ENCODE measurements at regions not wholly inside any gene's neighbourhood (a gene's known extent, or its start where the extent isn't known, plus 50 kb on each side); places are given as distances from the start of the nearest gene placed in this dataset.

- Histone ChIP-seq H3K79me2 (ENCODE audit: insufficient read depth) (no peaks in the 10 kb centered on the region), H3K9ac (no peak overlapping the region), H3K27me3 (ENCODE audit: insufficient read depth) (no peaks in the 10 kb centered on the region), H3F3A (replicated peaks; ENCODE audit: insufficient read depth) (no peaks in the 10 kb centered on the region), H3K27ac (ENCODE audit: low read depth in 2 of 2, low read length in 1 of 2) (no peak overlapping the region), H4K20me1 (ENCODE audit: insufficient read depth) (no peaks in the 10 kb centered on the region), H3K9me3 (no peaks in the 10 kb centered on the region), H3K4me3 (ENCODE audit: low read depth in 2 of 2, low read length in 1 of 2) (no peak overlapping the region), H3K9me2 (no peaks in the 10 kb centered on the region), H2AFZ (ENCODE audit: low read depth) (no peak overlapping the region), H3K4me1 (ENCODE audit: control insufficient read depth in 1 of 2, insufficient read depth in 2 of 2, low read depth in 1 of 2, low read length in 1 of 2) (peaks cover 3 to 12% of the 10 kb centered on the region in 2 experiments; a peak in 1 of 4 replicates), H3K36me3 (replicated peaks in 1 of 2; ENCODE audit: control insufficient read depth in 1 of 2, insufficient read depth in 2 of 2, low read length in 1 of 2) (no peaks in the 10 kb centered on the region), H3K4me2 (no peak overlapping the region)
- ChIA-PET CTCF (interaction anchor here (1.3 kb wide), 2 partner anchors 9 to 93 kb away, joined by 4 read pairs; no protein-coding TSS in a partner anchor), POLR2A (interaction anchor here (1.3 kb wide), 1 partner anchor 95 kb away, joined by 4 read pairs; the partner anchor contains the start of gene RHOB)
- DNase-seq, result no peak
- TF ChIP-seq TAF1 (IDR thresholded peaks at IDR 0.05; ENCODE audit: borderline replicate concordance, low read depth, low read length) (no peak), SMC3 (IDR thresholded peaks at IDR 0.05; ENCODE audit: low read depth, low read length) (no peak), NRF1 (IDR thresholded peaks at IDR 0.05; ENCODE audit: low read depth, low read length) (no peak), TCF12 (IDR thresholded peaks at IDR 0.05) (no peak), YY1 (IDR thresholded peaks at IDR 0.05; ENCODE audit: low read depth) (no peak), RXRA (IDR thresholded peaks at IDR 0.05; ENCODE audit: borderline replicate concordance, low read depth) (no peak), TEAD4 (IDR thresholded peaks at IDR 0.05; ENCODE audit: borderline replicate concordance, insufficient read depth) (no peak), RAD21 (IDR thresholded peaks at IDR 0.05; ENCODE audit: low read length) (no peak), CTCF (IDR thresholded peaks at IDR 0.05) (no peak), GABPA (IDR thresholded peaks at IDR 0.05; ENCODE audit: low read depth) (no peak), REST (IDR thresholded peaks at IDR 0.05; ENCODE audit: low read depth, low read length) (no peak)
- TF ChIP-seq, protein P1, sequence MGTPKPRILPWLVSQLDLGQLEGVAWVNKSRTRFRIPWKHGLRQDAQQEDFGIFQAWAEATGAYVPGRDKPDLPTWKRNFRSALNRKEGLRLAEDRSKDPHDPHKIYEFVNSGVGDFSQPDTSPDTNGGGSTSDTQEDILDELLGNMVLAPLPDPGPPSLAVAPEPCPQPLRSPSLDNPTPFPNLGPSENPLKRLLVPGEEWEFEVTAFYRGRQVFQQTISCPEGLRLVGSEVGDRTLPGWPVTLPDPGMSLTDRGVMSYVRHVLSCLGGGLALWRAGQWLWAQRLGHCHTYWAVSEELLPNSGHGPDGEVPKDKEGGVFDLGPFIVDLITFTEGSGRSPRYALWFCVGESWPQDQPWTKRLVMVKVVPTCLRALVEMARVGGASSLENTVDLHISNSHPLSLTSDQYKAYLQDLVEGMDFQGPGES (IDR thresholded peaks at IDR 0.05; ENCODE audit: low read depth, low read length), result no peak
- 93% methylated on average over 10 of the region's 13 CpGs for WGBS (ENCODE audit: low lambda C conversion rate)
Observed at GRCh38 chr2:20542269-20542668, 95.4 kb downstream of the RHOB start.

Measured in SK-N-SH (cell line).